GM10266 (cell line): ENCODE measurements at regions not wholly inside any gene's neighbourhood (a gene's known extent, or its start where the extent isn't known, plus 50 kb on each side); places are given as distances from the start of the nearest gene placed in this dataset.

Source experiments
- DNase-seq: peaks from one replicate; pipeline ENCODE4 v3.0.0; 2012; ENCODE audit errors: extremely low spot score
- TF ChIP-seq, protein P1 (sequence below): IDR thresholded peaks from 2 replicates; pipeline ENCODE4 v1.5.1; 2012; ENCODE audit warnings: mild to moderate bottlenecking, low read depth; ENCODE audit not compliant: control insufficient read depth, insufficient read depth; ENCODE audit errors: missing control alignments

DNA sequence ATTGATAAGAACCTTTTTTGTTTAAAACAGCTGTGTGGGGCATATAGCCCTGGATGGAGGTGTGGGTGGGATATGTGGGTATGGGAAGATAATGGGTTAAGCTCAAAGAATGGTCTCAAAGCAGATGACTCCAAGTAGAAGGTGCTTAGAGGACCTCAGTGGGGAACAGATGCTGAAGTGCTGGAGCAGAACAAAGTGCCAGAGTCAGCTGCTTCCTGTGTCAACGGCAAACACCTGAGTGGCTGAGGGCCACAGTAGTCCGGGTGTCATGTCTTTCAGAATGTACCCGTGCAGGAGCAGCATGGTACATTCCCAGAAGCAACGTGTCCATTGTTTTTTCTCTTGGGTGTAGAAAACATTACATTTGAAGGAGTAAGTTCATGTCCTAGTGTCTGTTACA lies 210.6 kb downstream of the CCNG2 start:
- TF ChIP-seq, protein P1, sequence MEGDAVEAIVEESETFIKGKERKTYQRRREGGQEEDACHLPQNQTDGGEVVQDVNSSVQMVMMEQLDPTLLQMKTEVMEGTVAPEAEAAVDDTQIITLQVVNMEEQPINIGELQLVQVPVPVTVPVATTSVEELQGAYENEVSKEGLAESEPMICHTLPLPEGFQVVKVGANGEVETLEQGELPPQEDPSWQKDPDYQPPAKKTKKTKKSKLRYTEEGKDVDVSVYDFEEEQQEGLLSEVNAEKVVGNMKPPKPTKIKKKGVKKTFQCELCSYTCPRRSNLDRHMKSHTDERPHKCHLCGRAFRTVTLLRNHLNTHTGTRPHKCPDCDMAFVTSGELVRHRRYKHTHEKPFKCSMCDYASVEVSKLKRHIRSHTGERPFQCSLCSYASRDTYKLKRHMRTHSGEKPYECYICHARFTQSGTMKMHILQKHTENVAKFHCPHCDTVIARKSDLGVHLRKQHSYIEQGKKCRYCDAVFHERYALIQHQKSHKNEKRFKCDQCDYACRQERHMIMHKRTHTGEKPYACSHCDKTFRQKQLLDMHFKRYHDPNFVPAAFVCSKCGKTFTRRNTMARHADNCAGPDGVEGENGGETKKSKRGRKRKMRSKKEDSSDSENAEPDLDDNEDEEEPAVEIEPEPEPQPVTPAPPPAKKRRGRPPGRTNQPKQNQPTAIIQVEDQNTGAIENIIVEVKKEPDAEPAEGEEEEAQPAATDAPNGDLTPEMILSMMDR: no peak
- DNase-seq: no peak

DNA sequence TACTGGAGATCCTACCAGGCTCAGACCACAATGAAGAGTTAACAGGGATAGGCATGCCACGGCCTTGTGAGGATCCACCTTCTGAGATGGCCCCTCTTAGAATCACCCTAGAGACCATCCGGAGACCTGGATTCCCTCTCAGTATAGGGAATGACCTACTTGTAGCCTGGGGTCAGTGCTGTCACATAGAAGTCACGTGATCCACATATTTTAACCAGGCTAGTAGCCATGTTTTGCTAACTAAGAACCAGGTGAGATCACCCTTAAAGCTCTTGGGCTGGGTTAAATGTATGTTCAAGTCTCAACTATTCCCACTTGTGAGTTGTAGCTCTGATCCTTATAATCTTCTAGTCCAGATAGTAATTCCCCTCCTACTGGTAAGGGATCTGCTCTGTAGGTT lies 215.4 kb downstream of the CCNG2 start:
- no peak for DNase-seq
- TF ChIP-seq, protein P1: no peak

DNA sequence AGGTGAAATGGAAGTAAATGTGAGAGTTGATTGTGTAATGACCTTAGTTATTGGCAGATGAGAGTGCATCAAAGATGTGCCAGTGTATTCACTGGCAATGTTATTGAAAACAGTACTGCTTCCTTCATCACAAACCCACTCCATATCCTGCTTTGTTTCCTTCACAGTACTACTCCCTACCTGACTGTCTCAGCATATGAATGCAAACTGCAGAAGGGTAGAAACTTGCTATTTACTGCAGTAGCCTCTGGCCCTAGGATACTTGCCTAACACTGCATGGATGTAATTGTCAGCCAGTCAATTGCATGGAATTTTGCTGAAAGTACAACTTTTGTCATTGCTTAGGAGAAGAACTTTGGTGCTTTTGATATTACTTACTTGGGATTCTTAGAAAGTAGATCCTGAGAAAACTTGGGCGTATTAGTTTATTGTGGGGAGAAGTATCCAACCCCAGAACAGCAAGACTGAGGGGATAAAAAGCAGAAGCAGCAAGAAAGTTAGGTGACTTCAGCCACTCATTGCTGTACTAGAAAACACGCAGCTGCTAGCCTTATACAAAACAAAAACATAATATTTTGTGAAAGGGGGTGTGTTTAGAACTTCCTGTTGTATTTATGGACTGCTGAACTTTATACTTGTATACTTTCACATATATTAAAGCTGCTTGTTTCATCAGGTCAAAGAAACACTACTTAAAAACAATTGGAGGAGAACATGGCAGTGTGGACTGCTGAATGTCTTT lies 219.0 kb downstream of the CCNG2 start:
- no peak for DNase-seq
- TF ChIP-seq, protein P1: no peak

DNA sequence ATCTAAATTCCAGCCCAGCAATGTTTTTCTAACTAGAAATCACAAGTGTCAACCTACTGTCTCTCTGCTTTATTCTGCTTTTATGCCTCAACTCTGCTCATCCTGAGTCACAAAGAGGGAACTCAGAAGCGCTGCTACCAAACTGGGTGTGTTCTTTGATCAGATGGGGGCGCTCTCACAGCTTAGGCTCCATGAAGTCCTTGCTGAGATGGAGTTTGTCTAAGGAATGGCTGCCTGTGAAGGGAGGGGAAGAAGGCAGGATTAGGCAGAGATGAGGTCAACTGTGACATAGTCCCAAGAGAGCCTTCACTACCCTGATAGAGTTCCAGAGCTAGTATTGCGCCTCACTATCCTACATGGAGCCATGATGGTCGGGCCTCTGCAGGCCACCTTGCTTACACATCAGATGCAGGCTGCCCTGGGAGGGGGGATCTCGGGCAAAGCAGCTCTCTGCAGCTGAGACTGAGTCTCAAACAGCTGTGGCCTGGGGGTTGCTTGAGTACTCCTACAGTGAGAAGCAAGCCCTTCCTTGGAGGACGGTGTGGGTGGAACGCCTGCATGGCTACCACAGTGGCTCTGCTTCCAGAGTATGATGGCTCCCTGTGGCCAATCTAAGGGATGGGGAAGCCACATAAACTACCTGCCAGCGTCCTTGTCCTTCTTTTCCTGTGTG lies 219.9 kb downstream of the CCNG2 start:
- TF ChIP-seq, protein P1: no peak
- DNase-seq: no peak

DNA sequence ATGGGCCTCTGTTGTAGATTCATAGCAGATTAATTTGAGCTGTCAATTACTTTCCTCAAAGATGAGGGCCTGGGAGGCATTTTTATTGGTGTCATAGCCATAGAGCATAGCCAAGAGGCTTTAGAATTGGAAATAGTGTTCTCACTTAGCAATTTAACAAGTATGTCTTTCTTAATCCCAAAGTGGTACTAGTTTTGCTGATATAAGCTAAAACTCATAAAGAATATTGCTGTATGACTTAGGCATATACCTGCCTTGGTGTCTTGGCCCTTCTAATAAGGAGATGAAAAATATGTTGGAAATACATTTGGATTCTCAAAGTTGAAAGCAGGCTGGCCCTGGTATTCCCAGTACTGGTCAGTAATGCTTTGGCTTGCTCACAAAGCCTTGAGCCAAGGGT lies 221.5 kb upstream of the CXCL13 start:
- TF ChIP-seq, protein P1: no peak
- no peak for DNase-seq

DNA sequence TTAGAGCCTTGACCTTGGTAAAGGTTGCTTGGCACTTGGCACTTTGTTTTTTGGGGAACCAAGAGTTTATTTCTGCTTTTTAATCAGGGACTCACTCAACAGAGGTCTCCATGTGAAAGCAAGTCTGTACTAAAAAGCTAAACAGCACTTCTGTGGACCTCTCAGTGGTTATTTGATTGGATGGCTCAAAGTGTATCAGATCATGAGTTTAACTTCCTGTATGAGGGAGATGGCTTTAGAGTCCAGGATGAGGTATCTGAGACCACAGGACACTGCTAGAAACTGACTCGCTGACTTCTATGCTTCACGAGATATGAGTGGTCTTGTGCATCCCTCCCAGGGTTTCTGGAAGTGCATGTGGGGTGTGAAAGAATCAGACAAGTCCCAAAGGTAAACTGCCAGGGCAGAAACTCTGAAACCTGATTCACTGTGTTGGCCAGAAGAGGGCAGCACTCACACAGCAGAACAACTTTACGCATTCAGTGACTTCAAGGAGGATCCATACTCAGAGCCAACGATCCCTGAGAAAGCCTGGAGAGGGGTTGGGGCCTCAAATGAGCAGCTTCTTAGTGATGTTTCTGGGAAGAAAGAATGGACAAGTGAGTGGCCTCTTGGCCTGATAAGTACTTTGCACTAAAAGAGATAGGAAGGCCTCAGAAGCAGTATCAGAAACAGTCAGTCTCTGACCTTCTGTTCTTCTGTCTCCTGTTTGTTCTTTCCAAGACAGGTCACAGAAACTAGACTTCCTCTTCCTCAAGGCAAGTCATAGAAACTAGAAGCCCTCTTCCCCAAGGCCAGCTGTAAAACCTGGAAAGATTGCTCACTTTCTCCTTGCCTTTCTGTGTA lies 220.3 kb upstream of the CXCL13 start:
- peak; percentile 35 for DNase-seq

More for the DNA sequence above, 220.3 kb upstream of the CXCL13 start:
- TF ChIP-seq, protein P1: peak; percentile 82
